ENCODE measurements at regions not wholly inside any gene's neighbourhood (a gene's known extent, or its start where the extent isn't known, plus 50 kb on each side); places are given as distances from the start of the nearest gene placed in this dataset.

DNA sequence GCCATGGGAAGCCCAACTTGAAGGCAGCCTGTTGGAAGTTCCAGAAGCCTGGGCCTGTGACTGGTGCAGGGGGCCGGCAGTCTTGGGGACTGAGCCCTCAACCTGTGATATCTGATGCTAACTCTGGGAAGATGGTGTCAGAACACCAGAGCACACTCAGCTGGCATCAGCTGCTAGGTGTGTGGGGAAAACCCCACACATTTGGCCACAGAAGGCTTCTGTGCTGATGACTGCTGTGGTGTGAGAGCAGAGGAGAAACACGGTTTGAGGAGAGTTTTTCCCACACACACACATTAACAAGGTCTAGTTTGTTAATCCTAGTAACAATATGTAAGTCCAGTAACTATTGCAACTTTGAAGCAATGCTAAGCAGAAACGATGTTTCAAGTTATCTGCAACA is 78.0 kb downstream of the PSMB1 start:
- no peaks in the 10 kb centered on the region for H3K9me3 ChIP-seq
- Mint-ChIP-seq H3K4me3 (ENCODE audit: unreplicated experiment) (no peak overlapping the region), H3K4me1 (ENCODE audit: low read depth, unreplicated experiment) (no peaks in the 10 kb centered on the region), H3K36me3 (ENCODE audit: insufficient read depth, unreplicated experiment) (no peaks in the 10 kb centered on the region), H3K27me3 (ENCODE audit: insufficient read depth, unreplicated experiment) (peaks cover 2% of the 10 kb centered on the region), H3K9me3 (ENCODE audit: unreplicated experiment) (no peaks in the 10 kb centered on the region), H3K27ac (ENCODE audit: unreplicated experiment) (no peak overlapping the region)
- ChIA-PET POLR2A (no interaction called here), CTCF (no interaction called here)
- no peaks in the 10 kb centered on the region for H3K4me1 ChIP-seq
- no peak for DNase-seq
- H3K36me3 ChIP-seq (ENCODE audit: control insufficient read depth, insufficient read depth, low read length), result no peaks in the 10 kb centered on the region
- H3K27me3 ChIP-seq (replicated peaks; ENCODE audit: control insufficient read depth, insufficient read depth, low read length), result no peaks in the 10 kb centered on the region
- BruUV-seq (replicated peaks), result no TSS peak
- intact Hi-C loops (cut with micrococcal nuclease; ENCODE audit: unreplicated experiment), result no loop called here
- H3K4me3 ChIP-seq (ENCODE audit: low read depth, low read length), result no peak overlapping the region
- TF ChIP-seq, protein P1, sequence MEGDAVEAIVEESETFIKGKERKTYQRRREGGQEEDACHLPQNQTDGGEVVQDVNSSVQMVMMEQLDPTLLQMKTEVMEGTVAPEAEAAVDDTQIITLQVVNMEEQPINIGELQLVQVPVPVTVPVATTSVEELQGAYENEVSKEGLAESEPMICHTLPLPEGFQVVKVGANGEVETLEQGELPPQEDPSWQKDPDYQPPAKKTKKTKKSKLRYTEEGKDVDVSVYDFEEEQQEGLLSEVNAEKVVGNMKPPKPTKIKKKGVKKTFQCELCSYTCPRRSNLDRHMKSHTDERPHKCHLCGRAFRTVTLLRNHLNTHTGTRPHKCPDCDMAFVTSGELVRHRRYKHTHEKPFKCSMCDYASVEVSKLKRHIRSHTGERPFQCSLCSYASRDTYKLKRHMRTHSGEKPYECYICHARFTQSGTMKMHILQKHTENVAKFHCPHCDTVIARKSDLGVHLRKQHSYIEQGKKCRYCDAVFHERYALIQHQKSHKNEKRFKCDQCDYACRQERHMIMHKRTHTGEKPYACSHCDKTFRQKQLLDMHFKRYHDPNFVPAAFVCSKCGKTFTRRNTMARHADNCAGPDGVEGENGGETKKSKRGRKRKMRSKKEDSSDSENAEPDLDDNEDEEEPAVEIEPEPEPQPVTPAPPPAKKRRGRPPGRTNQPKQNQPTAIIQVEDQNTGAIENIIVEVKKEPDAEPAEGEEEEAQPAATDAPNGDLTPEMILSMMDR (IDR thresholded peaks at IDR 0.05; ENCODE audit: insufficient read depth in 1 of 2, low read depth in 1 of 2, low read length in 1 of 2, severe bottlenecking in 1 of 2, unreplicated experiment in 1 of 2), result no peak

DNA sequence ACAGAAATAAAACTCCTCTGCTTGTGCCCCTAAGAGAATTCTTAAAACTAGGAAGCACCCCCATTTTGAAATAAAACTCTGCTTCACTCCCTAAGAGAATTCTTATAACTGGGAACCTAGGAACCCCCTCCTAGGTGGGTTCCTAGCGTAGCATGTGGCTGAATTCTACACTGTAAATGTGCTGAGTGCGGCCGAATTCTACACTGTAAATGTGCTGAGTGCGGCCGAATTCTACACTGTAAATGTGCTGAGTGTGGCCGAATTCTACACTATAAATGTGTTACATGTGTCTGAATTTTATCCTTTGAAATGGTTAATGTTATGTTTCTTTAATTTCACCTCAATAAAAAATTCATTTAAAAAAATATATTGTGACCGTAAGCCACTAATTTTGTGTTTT is 79.3 kb downstream of the PSMB1 start:
- ChIA-PET POLR2A (no interaction called here), CTCF (no interaction called here)
- Mint-ChIP-seq H3K4me3 (ENCODE audit: unreplicated experiment) (no peak overlapping the region), H3K4me1 (ENCODE audit: low read depth, unreplicated experiment) (no peaks in the 10 kb centered on the region), H3K9me3 (ENCODE audit: unreplicated experiment) (no peaks in the 10 kb centered on the region), H3K27ac (ENCODE audit: unreplicated experiment) (no peak overlapping the region), H3K36me3 (ENCODE audit: insufficient read depth, unreplicated experiment) (no peaks in the 10 kb centered on the region), H3K27me3 (ENCODE audit: insufficient read depth, unreplicated experiment) (peaks cover 2% of the 10 kb centered on the region)
- no peaks in the 10 kb centered on the region for H3K9me3 ChIP-seq
- intact Hi-C loops (cut with micrococcal nuclease; ENCODE audit: unreplicated experiment), result no loop called here
- BruUV-seq (replicated peaks), result no TSS peak
- no peaks in the 10 kb centered on the region for H3K27me3 ChIP-seq (replicated peaks; ENCODE audit: control insufficient read depth, insufficient read depth, low read length)
- H3K36me3 ChIP-seq (ENCODE audit: control insufficient read depth, insufficient read depth, low read length), result no peaks in the 10 kb centered on the region
- no peaks in the 10 kb centered on the region for H3K4me1 ChIP-seq
- H3K4me3 ChIP-seq (ENCODE audit: low read depth, low read length), result no peak overlapping the region
- DNase-seq, result no peak
- TF ChIP-seq, protein P1 (IDR thresholded peaks at IDR 0.05; ENCODE audit: insufficient read depth in 1 of 2, low read depth in 1 of 2, low read length in 1 of 2, severe bottlenecking in 1 of 2, unreplicated experiment in 1 of 2), result no peak

DNA sequence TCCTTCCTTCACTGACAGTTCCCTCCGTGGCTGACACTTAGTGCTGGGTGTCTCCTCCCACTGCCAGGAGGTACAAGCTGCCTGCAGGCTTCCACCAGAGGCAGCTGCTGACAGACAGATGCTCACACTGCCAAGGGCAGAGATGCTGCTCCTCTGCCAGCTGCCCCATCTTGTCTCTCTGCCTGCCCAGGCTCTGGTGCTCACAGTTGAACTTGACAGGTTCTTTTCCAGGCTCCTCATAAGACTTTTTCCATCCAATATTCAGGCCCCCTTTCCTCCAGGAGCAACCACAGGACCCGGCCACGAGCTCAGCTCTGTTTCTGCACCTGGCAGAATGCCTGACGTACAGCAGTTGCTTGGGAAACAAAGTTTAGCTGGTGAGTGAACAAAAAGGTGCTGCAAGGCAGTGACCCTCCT is 79.8 kb downstream of the PSMB1 start:
- Mint-ChIP-seq H3K4me1 (ENCODE audit: low read depth, unreplicated experiment) (no peaks in the 10 kb centered on the region), H3K9me3 (ENCODE audit: unreplicated experiment) (no peaks in the 10 kb centered on the region), H3K27me3 (ENCODE audit: insufficient read depth, unreplicated experiment) (peaks cover 2% of the 10 kb centered on the region), H3K4me3 (ENCODE audit: unreplicated experiment) (no peak overlapping the region), H3K36me3 (ENCODE audit: insufficient read depth, unreplicated experiment) (no peaks in the 10 kb centered on the region), H3K27ac (ENCODE audit: unreplicated experiment) (no peak overlapping the region)
- H3K9me3 ChIP-seq, result 0 out of 2 replicates have a peak, but pooled peaks cover under 1% of the 10 kb centered on the region
- no peaks in the 10 kb centered on the region for H3K4me1 ChIP-seq
- no peak for DNase-seq
- H3K4me3 ChIP-seq (ENCODE audit: low read depth, low read length), result no peak overlapping the region
- no peaks in the 10 kb centered on the region for H3K27me3 ChIP-seq (replicated peaks; ENCODE audit: control insufficient read depth, insufficient read depth, low read length)
- no TSS peak for BruUV-seq (replicated peaks)
- CTCF ChIA-PET, result no interaction called here
- TF ChIP-seq, protein P1 (IDR thresholded peaks at IDR 0.05; ENCODE audit: insufficient read depth in 1 of 2, low read depth in 1 of 2, low read length in 1 of 2, severe bottlenecking in 1 of 2, unreplicated experiment in 1 of 2), result no peak
- intact Hi-C loops (cut with micrococcal nuclease; ENCODE audit: unreplicated experiment), result no loop called here
- H3K36me3 ChIP-seq (ENCODE audit: control insufficient read depth, insufficient read depth, low read length), result no peaks in the 10 kb centered on the region
- POLR2A ChIA-PET, result no interaction called here

Measured in Caco-2 (cell line).